Stimulated activated CD8-positive, alpha-beta memory T cell treated with anti-CD3 and anti-CD28 coated beads, Interleukin-7, amount 100 ng/mL, for 24 hours (primary cell): ENCODE measurements at regions not wholly inside any gene's neighbourhood (a gene's known extent, or its start where the extent isn't known, plus 50 kb on each side); places are given as distances from the start of the nearest gene placed in this dataset.

ENCODE experiments used
- DNase-seq: peaks from one replicate; pipeline ENCODE4 v3.0.0-alpha.2; 2020; ENCODE audit warnings: low read depth

DNA sequence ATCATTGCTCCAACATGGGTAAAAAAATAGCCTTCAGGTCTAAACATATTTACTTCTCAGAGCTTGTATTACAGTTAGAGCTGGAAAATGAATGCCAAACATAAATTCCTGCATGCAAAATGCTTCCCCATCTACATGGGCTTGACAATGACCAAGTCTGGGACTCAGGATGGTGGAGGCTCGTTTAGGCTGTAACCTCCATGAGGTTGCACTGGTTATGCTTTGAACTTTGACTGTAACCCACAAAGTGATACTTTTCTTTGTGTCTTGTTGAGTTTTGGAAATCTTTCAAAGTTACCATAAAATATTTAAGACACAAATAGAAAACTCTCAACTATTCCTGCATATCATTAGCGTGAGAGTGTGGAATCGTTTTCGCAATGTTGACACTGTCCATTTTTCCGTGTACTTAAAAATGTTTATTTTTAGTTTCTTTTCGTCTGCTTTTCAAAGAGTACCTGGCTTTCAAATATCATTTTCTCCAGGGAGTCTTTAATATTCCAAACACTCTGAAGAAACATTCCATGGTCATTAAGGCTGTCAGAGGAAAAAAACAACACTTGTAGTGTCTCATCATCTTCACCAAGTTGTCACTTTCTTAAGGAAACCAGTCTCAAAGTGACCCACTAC, 487.8 kb downstream of the ENC1 start:
- DNase-seq = no peak

DNA sequence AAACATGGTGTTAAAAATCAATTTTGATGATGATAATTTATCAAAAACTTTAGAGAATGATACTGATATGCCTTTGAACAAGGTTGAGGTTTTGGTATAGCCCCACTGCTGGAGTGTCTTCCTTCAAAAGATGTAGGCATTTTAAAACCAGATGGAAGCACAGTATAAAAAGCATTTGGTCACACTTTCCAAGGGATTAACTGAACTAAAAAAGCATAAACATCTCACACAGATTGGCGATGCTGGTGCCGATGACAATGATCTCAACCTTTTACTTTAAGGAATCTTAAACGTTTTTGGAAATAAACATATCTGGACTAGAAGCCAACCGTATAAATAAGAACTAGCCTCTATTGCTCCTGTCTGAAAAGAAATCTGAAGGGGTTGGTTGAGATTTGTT, 488.4 kb downstream of the ENC1 start:
- DNase-seq = no peak

DNA sequence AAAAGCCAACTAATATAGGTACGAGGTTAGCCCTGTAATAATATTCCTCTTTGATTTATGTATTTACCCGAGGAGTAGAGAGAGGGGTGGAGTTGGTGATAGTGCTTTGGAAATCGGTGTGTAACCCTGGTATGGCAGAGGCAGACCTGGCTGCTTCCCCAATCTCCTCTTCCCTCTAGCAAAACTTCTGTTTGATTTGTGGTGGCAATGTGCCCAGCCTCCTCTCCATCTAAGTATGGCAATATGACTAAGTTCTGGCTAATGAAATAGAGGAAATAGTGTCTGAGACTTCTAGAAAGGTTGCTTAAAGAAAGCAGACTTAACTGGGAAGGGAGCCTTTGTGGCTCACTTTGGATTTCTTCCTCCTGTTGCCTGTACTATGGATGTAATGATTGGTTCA, 491.1 kb downstream of the ENC1 start:
- no peak for DNase-seq

DNA sequence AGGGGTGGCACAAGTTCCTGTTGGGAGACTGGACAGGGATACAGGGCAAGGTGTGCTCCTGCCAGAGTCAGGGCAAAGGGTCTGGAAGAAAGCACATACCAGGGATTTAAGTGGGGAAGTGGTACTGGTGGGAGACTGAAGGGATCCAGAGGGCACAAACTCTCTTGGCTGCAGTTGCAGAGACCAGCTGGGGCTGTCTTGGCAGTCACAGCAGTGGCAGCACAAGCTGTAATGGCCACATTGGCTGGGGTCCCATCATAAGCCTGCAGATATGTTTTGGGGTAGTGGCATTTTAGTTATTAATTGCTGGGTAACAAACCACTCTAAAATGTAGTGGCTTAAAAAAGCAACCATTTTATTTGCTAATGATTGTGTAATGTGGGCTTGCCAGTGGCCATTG, 492.2 kb downstream of the ENC1 start:
- no peak for DNase-seq

DNA sequence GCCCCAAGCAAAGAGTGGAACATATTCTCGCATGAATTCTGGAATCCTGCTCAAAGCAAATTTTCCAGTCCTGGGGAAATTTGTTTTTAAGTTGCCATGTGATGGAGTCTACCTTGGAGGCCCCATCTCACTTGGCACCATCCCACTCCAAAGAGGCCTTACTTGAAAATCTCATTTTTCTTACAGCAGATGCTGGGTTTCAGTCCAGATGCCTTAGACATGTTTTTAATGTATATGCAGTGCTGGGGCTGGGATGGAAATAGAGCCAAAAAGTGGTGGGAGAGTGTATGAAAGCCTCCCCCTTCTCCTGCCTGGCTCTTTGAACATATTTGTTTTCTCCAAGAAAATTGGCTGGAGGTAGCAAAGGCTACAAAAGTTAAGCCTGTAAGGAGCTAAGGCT, 493.7 kb downstream of the ENC1 start:
- DNase-seq = no peak

DNA sequence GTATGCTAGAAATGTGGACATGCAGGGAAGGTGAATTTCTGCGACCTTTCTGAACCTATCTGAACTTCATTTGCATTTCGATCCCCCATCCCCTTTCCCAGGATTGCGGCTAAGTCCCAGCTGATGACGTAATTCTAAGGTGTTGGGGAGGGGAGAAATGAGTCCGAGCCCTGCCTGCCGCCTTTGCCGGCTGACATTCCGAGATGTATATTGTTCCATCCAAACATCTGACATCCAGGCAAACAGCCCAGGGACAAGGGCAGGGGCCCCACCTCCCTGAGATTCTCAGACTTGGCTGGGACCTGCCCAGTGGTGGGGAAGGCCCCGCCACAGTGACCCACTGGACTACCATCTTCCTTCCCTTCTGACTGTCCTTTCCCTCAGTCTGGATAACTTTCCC, 494.6 kb downstream of the ENC1 start:
- no peak for DNase-seq

DNA sequence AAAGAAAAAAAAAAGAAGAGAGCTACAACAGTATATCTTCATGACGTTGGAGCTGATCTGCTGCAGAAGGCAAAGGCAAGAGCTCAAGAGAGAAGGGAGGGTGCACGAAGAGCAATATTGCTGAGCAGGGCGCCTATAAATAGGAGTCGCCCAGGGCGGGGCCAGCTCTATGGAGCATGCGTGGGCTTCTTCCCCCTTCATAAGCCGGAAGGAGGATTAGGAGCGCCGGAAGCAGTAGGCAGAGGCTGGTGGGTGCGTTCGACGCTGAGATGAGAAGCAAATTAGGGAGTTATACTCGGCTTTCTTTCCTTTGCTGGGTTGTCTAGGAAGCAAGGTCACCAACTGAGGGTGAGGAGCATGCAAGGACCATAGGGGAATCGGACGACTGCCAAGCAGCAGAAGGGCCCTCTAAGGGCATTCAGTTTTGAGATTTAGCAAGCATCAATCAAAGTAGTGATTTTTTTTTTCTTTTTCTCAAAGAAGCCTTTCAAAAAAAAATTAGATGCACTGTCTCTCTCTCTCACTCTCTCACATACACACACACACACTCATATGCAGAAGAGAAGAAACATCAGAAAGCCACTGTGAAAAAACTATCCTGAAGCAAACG, 496.7 kb downstream of the ENC1 start:
- DNase-seq = no peak

DNA sequence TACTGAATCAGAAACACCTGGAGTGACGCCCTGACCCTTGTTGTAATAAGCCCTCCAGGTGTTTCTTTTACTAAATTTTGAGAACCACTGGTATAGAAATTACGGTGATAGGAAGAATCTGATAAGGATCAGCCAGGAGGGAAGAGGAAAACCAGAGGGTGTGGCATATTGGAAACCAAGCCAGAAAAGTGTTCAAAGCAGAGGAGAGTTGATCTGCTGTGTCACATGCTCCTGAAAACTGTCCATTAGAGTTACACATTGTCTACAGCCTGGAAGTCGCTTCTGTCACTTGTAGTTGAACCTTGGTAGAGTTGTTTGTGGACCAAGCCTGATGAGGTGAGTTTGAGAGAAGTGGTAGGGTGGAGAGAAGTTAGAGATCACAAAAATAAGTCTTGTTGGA, 497.4 kb downstream of the ENC1 start:
- no peak for DNase-seq

DNA sequence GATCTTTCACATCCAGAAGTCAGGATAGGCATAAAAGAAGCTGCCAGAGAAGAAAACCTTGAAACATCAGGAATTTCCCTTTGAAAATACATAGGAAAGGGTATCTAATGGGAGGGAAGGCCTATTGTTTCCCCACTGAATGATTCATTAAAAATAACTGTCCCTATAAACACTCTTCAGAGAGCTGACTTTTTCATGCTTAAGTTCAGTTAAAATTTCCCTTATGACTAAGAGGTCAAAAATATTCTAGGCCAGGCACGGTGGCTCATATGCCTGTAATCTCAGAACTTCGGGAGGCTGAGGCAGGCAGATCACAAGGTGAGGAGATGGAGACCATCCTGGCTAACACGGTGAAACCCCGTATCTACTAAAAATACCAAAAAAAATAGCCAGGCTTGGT, 499.5 kb downstream of the ENC1 start:
- no peak for DNase-seq

DNA sequence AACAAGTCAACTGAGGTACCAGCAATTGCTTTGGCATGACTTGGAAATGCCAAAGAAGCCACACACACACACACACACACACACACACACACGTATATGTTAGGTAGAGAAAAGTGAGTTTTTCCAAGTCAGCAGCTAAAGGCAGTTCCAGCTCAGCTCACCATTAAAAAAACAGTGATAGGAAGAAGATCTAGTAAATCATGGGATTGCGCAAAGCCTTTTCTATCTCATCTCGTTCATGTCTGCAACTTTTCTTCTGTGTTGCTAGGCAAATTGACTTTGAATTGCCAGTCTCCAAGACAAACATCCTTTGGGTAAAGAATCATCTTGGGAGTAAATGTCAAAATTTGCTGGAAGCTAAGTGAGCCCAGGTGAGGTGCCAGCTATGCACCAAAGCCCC, 500.1 kb downstream of the ENC1 start:
- no peak for DNase-seq

DNA sequence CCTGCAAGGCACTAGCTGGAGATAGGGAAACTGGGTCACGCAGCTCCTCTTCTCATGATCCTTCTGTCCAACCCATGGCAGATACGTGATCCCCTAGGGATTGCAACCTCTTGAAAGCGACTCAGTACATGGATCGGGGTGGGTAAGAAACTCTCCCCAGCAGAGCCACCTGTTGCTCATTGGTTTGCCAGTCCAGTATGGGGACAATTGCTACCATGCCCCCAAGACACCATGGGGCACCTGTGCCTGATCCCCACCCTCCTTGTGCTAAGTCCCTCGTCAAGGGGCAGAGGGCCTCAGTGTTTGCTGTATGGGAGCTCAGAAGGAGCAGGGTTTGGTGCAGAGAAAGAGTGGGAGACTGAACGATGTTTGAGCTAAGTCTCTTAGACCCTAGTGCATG, 500.9 kb downstream of the ENC1 start:
- DNase-seq = no peak

DNA sequence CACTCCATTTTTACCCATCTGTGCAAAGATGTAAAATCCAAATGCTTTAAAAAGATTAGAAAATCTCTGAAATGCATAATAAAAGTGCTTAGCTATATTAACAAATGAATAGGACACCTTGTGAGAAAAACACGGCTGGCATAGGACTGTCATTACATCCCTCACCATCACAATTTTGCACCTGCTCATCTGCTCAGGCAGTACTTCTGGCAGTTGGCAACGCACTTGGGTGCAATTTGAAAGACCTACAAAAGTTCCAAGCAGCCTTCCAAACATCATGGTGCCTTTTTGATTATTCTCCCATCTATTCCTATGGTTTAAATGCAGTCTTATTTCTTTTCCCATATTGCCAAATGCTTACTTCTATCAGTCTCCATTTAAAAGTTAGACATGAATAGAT, 501.8 kb downstream of the ENC1 start:
- DNase-seq = no peak

DNA sequence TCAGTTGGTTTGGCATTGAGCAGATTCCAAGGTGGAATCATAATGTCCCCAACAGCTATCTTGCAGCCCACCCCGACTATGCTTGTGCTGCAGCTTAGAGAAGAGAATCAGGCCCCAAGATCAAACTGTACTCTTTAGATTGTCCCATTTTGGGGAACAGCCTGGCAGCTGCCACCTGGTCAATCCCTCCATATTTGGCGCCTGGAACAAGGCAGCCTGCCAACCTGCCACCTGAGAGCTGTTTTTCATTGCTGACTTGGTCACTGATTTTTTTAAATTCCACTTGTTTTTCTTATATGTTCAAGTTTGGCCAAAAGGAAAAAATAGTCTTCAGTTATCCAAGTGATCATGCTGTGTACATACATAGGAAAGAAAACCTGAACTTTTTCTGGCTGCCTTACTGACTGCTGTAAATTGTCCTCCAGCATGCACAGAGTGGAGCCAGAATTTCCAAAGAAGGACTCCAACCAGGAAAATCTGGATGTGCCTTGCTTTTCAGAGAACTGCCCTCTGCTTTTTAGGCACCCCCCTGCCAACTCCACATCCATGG, 504.2 kb downstream of the ENC1 start:
- no peak for DNase-seq

DNA sequence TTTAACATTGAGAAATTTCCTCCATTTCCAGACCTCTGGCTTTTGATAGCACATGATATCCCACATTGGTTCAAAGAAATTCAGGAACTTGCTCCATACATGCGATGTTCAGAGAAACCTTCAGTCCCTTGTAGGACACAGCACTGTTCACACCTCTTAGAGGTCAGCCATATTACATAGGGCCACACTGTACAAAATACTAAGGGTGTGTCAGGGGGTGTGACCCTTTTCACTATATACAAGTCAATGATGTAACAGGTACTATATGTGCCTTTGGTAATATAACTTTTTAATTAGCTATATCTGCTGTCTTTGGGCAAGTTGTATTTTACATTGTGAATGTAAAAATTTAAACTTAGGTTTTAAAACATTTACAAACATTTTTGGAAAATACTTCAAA, 505.5 kb downstream of the ENC1 start:
- no peak for DNase-seq

DNA sequence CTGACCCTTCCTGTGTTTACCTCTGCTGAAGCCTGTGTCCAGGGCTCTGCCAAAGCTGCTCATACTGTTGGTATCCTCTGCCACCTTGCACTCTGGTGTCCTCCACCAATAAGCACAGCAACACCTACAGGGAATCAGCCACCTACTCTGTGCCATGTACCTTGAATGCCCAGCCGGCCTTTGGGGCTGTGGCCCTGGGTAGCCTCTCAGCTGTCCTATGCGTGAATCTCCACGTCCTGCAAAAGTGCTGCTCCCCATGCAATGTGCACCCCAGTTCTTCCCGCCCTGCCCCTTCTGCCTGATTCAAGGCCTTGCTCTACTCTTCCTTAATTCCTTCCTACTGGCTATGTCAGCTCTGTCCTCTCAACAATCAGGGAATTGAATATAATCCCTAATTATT, 506.5 kb downstream of the ARHGEF28 start:
- DNase-seq = no peak

DNA sequence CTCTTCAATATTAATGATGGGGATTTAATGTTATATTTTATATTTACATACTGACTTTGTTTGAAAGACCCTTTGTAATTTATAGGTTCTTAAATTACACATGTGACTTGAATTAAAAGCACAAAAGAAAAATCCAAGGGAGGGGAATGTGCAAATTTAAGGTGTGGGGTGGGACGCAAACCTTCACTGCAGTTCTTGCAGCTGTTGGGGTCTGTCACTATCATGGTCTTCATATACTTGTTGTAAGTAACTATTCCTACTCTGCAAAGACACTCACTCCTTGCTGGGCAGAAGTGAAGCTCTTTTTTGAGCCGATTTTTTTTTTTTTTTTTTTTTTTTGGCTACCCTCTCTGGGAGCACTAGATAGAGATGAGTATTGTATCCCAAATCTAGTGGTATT, 505.3 kb downstream of the ARHGEF28 start:
- no peak for DNase-seq

DNA sequence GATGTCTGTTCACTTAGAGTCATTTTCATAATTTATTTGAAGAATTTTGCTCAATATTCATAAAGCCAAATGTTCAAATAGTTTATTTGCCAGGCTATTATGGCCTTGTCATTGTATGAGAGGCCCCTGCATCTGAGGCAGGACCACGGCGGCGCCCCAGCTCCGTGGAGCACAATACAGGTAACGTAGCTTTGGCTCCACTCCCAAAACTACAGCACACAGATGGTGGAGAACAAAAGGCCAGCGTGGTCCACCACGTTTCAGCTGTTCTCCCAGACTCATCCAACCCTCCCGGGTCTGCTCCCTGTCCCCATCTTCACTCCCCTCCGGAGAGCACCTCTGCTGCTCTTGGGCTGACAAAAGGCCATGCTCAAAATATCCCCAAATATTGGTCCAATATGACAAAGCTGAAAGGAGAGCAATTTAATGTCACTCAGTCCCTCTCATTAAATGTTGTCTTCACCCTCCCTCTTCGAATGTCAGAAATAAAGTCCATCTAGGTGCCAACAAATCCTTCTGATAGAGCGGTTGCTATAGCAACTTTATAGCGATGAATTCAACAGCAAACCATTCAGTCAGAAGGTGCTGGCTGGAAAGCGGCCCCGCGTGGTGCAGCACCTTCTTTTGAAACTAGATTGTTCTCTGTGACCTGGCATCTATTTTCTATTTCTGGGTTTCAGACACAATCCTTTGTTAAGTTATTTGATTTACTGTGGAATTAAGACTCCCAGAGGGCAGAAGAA, 504.3 kb downstream of the ARHGEF28 start:
- DNase-seq = no peak

DNA sequence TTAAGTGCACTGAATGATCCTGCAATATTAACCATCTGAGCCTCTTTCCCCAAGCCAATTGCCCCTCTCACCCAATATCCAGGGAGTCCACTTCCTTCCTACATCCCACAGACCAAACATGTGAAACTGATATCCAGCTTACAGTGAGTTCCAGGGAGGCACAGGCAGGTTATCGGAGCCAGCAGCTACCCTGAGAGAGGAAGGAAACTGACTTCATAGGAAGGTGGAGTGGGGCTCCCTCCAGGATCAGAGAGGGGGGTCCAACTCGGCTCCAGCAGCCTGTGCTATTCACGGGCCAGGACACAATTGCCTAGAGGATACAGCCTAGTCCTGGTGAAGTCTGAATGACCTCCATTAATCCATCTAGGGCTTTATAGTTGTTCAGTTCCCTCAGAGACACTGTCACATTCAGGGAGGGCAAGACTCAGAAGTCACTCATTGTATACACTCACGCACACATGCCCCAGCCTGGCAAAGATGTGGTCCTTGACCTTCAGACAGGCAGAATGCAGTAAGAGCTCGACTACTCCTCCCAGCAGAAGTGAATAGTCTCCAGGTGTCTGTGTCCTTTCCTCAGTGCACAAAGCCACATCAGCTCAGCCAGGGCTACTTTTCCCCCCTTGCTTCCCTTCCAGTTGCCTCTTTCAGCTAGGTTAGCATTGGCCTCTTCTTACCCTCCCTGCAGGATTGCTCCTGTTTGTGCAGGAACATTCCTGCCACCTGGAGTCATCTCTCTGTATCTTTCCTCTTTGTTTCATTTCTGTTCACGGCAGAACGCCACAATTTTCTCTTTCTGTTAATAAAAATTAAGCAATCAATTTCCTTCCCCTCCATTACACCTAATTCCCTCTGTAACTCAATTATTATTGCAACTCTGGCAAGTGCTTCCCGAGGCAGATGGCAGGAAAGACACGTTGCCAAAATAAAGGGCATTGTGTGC, 501.7 kb downstream of the ARHGEF28 start:
- DNase-seq = no peak

DNA sequence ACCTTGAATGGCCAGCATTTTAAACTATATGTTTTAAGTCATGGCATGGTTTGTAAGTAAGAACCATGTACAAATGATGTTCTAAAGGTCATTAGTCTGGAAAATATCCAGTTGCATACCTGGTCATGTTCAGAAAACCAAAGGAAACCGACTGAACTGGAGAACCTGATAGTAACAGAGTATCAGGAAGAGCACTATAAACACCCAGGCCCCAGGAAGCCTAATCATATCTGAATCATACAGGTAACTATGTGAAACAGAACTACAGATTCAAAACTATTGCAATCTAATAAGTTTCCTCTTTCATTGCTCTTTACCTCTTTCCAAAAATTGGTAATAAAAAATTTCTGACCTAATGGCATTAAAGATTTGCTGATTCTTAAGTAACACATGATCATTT, 500.3 kb downstream of the ARHGEF28 start:
- DNase-seq = no peak

DNA sequence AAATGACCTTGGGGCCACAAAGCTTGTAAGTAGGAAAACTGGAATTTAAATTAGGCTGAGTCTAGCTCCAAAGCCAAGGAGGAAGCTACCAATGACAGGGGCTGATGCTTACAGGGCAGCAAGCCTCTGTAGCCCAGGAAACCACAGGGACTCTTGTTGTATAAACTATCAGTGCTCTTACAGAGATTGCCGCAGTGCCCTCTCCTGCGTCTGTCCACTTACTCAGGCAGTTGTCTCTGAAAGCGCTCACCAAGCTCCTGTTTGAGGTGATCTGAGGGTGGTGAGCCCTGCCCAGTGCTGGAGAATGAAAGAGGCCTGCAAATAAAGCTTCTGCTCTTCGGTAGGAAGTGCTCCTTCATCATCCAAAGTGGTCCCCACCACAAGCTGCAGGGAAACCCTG, 498.8 kb downstream of the ARHGEF28 start:
- DNase-seq = no peak

DNA sequence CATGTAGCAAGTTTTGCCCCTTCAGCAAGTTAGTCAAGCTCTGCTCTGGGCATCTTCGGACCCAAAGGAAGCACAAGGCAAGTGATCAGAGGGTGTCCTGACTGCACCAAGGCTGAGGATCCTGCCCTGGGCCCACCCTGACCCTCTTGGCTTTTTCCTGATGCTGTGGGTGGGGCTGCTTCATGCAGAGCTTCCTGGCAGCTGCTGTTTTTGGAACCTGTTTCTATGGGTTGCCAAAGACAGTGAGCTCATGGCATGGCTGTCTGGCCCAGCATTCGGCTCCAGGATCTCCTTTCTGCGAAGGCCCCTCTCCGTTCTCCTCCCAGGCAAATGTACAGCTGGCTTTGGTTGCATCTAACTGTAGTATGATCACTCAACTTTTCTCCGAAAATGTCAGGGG, 497.9 kb downstream of the ARHGEF28 start:
- DNase-seq = no peak

DNA sequence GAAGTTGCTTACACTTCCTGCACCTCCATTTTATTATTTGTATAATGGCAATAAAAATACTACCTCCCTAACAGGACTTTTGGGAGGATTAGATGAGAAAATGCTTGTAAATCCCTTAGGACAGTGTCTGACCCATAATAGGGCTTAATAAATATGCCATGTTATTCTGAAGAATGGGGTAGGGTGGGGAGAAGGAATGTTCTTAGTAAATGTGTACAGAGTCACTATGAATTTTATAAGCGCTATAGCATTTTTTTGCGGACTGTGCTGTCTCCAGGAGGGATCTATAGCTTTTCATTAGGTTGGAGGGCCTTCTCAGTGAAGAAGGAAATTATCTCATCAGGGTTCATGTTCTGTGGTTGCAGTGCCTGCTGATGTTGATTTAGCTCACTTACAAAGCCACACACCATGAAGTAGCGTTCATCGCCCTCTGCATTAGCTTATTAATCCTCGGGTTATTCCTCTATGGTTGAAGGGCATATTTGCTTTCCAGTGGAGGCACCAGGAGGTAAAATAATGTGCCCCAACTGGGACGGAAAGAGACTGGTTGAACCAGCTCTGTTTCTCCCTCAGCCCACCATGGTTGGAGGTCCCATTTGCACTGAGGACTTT, 497.1 kb downstream of the ARHGEF28 start:
- DNase-seq = no peak
